HPDE6-E6E7 (cell line): ENCODE measurements at regions not wholly inside any gene's neighbourhood (a gene's known extent, or its start where the extent isn't known, plus 50 kb on each side); places are given as distances from the start of the nearest gene placed in this dataset.
"Not testable (repeated sequence)": the region's sequence is repeated elsewhere in the genome, so short reads cannot be mapped to it uniquely, and the experiment has no call there.

Source experiments
- DNase-seq: peaks from one replicate; pipeline ENCODE4 v3.0.0; 2011; ENCODE audit warnings: missing footprints; ENCODE audit errors: extremely low spot score

DNA sequence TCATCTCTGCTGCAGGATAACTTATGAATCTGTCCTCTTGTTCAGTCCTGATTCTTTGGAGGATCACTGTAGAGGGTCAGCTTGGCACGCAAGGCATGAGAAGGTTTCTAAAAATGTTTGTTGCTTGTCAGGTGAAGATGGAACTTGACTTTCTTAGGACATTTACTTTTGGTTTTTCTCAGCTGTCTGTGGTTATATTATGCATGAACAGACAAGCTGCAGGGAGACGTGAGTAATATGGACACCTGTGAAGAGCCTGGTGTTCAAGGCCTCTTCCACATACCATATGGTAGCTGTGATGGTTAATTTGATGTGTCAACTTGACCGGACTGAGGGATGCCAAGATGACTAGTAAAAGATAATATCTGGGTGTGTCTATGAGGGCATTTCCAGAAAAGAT is 270.2 kb upstream of the CPHXL start:
- peak; percentile 45 for DNase-seq

DNA sequence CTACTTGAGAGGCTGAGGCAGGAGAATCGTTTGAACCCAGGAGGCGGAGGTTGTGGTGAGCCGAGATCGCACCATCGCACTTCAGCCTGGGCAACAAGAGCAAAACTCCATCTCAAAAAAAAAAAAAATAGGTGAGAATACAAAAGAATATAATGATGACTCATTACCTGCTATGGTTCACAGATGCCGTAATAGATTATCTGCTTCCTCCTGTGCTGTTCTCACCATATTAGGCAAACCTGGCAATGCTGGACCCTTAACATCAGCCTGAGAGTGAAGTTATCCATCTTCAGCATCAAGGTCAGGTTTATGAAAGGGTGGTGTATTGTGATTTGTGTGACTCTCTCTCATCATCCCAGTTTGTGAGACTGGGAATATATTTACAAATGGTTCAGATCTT is 271.3 kb upstream of the CPHXL start:
- DNase-seq = no peak

DNA sequence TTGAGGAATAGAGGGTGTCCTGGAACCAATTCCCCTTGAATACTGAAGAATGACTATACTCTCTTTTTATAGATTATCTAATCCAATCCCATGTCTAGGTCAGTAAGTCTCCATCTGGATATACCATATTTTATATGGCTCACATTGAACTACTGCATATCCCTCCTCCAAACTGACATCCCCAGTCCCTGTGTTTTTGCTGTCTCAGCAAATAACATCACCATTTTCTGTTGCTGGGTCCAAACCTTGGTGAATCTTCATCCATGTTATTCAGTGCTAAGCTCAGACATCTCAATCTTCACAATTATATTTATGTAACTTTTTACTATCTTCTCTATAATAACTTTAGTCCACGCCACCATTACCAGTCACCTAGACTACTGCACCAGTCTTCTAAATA is 269.6 kb upstream of the CNTNAP4 start:
- no peak for DNase-seq

DNA sequence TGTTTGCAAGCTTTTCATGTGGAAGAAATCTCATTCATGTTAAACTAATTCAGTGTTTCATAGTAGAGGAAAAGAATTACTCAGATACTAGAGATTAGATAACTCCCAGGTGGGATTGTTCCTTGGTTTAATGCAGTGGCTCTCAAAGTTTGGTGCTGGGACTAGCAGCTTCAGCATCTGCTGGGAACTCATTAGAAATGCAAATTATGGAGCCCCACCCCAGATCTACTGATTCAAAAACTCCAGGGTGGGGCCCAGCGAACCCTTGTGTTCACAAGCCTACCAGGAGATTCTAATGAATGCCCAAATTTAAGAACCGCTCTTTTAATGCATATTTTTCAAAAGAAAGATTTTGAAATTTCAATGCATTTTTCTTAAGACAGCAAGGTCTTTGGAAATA is 253.4 kb upstream of the CNTNAP4 start:
- DNase-seq = no peak

- no peak for DNase-seq
Observed at GRCh38 chr16:76035689-76036088, 241.5 kb upstream of the CNTNAP4 start.

DNA sequence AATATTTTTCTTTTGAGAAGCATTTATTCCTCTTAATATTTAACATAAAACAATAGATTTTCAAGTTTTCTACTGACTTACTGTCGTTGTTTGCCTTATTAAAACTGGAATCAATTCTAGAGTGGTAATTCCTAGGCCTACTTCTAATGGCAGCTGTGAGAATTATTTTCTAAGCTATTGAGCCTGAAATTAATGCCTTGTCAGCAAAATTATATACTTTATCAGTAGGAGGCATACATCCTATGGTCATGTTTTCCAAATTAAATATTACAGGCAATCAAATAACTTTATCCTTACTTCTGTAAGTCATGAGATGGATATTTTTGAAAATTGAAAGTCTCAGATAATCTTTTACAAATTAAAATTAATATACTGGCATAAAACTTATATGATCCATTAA is 239.1 kb upstream of the CNTNAP4 start:
- DNase-seq = no peak

GRCh38 chr16:76052725-76053124 is 224.5 kb upstream of the CNTNAP4 start:
- no peak for DNase-seq

DNA sequence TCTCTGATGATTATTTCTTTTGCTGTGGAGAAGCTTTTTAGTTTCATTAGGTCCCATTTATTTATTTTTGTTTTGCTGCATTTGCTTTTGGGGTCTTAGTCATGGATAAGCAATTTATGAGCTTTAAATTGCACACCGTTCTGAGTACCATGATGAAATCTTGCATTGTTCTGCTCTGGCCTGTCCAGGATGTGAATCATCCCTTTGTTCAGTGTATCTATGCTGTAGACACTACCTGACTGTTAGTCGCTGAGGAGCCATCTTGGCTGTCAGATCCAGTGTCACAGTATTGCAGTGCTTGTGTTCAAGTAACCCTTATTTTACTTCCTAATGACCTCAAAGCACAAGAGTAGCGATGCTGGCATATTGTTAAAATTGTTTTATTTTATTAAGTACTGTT is 218.0 kb upstream of the CNTNAP4 start:
- peak; percentile 10 for DNase-seq

DNA sequence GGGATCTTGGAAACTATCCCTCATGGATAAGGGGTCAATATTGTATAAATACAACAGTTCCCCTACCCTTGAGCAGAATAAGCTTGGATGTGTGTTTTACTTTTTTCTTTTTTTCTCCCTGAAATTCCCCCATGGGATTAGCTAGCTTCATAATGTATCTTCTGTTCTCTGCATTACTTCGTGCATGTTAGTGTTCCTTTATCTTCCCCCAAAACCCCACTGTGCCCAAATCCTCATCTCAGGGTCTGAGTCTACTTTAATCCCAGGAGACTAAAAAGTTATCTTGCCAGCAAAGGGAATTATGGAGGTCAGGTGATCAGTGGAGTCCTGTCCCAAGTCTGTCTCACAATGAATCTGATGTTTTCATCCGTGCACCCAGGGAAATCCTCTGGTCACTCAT is 217.5 kb upstream of the CNTNAP4 start:
- DNase-seq = no peak

- DNase-seq = no peak
Observed at GRCh38 chr16:76071690-76072089, 205.5 kb upstream of the CNTNAP4 start.

DNA sequence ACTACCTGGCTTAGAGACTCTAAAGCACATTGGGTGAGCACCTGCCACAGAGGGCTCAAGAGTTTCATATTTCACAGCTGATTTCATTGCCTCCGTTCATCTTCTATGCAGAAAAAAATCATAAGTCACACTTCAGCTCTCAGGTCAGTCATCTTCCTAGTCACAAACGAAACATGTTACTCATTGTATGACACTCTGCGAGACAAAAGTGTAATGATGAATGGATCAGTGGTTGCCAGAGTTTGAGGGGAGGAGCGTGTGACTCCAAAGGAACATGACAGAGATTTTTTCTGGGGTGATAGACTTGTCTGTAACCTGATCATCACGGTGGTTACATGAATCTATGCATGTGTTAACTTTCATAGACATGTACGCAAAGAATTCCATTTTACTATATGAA is 195.2 kb upstream of the CNTNAP4 start:
- DNase-seq = peak; percentile 15

DNA sequence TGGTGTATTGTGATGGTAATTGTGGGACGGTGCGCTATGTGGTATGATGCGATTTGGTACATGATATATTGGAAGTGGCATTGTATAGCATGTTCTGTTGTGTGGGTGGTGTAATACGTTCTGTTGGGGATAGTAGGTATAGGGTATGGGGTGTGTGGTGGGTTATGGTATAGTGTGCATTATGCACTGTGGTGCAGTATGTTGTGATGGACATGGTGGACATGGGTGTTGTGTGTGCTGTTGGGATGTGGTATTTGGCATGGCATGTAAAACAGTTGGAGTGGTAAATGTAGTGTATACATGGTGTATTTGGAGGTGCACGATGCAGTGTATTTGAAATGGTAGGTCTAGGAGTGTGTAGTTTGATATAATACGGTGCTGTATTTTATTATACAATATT is 170.6 kb upstream of the CNTNAP4 start:
- no peak for DNase-seq

- no peak for DNase-seq
Observed at GRCh38 chr16:76108460-76108859, 168.7 kb upstream of the CNTNAP4 start.

GRCh38 chr16:76114681-76115080 is 162.5 kb upstream of the CNTNAP4 start:
- DNase-seq = no peak

GRCh38 chr16:76118344-76118743 is 158.9 kb upstream of the CNTNAP4 start:
- DNase-seq = no peak

- DNase-seq = no peak
Observed at GRCh38 chr16:76121636-76122035, 155.6 kb upstream of the CNTNAP4 start.

GRCh38 chr16:76123966-76124365 is 153.2 kb upstream of the CNTNAP4 start:
- no peak for DNase-seq

GRCh38 chr16:76125871-76126270 is 151.3 kb upstream of the CNTNAP4 start:
- peak; percentile 4 for DNase-seq

GRCh38 chr16:76138056-76138455 is 139.1 kb upstream of the CNTNAP4 start:
- DNase-seq = not testable (repeated sequence)

GRCh38 chr16:76157629-76158028 is 119.6 kb upstream of the CNTNAP4 start:
- no peak for DNase-seq

- no peak for DNase-seq
Observed at GRCh38 chr16:76162046-76162445, 115.2 kb upstream of the CNTNAP4 start.

GRCh38 chr16:76164970-76165558 is 112.1 kb upstream of the CNTNAP4 start:
- DNase-seq = no peak

- no peak for DNase-seq
Observed at GRCh38 chr16:76175718-76176117, 101.5 kb upstream of the CNTNAP4 start.

DNA sequence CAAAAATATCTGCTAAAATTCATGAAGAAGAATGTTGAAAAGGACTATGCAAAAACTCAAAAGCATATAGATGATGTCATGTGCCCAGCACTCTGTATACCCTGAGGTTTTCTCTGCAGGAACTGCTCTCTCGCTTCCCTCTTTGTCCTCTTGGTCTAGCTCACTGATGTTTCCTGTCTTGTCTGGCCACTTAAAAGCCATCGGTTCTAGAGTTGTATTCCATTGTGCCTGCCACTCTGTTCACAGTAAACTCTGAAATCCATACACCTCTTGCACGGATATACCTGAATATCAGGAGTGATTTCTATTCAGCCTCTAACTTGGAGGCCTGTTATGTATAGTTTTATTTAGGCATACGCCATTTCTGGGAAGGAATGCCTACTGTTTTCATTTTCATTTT is 101.0 kb upstream of the CNTNAP4 start:
- DNase-seq = no peak
